SKM-1 (cell line): ENCODE measurements at regions not wholly inside any gene's neighbourhood (a gene's known extent, or its start where the extent isn't known, plus 50 kb on each side); places are given as distances from the start of the nearest gene placed in this dataset.

Source experiments
- DNase-seq: peaks from one replicate; lab custom pipeline; 2025; ENCODE audit not compliant: unreplicated experiment; lab: John Stamatoyannopoulos, UW

DNA sequence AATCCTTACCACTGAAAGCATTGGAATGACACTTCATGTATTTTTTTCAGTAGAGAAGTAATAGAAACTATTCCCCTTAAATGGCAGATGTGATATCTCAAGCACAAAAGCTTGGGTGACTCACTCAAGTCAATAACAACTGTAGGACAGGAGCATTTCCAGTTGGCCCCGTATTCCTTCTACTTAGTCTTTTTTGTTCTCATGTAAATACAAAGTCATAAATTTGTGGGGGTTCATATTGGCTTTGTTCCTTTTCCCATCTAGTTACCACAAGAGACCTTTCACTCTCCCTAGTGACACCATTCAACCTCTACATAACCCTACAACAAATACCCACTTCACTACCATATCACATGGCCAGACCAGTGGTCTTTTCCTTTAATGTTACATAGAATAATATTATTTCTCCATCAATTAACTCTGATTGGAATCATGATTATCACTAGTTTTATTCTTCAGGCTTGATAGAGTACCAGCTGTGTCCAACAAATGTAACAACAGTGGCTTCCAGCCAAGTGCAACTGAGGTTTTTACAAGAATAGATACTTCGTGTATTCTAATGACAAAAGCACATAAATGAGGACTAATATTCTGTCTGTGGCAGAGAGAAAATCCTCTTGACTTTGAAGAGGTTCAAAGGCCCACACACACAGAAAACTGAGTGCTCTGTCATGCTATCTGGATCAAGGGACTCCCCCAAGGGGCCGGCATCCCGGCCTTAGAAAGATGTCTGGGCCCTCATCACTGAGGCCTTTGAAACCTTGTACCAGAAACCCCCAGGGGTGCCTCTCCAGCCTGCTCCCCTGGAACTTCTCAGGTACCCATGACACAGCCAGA, 94.0 kb upstream of the THBS1 start:
- DNase-seq = no peak

- no peak for DNase-seq
Measured at GRCh38 chr15:39487458-39487735, 93.5 kb upstream of the THBS1 start.

- DNase-seq = no peak
Measured at GRCh38 chr15:39488516-39488915, 92.4 kb upstream of the THBS1 start.

DNA sequence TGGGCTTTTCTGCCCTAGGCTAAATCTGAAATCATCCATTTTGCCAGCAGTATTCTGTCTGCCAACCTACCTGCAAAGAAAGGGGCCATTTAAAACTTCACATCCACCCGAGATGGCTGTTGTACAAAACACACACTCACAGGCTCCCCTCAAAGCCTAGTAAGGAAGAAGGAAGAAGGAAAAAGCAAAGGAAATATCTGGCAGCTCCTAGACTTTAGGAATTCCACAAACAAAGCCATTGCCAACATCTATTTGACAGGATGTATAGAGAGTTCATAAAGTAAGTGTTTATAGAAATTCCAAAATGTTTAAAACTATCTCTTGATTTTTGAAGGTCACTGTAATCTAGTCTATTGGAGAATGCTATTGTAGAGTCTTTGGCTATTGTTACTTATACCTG, 91.9 kb upstream of the THBS1 start:
- DNase-seq = no peak

- DNase-seq = no peak
Measured at GRCh38 chr15:39491115-39491885, 89.6 kb upstream of the THBS1 start.

DNA sequence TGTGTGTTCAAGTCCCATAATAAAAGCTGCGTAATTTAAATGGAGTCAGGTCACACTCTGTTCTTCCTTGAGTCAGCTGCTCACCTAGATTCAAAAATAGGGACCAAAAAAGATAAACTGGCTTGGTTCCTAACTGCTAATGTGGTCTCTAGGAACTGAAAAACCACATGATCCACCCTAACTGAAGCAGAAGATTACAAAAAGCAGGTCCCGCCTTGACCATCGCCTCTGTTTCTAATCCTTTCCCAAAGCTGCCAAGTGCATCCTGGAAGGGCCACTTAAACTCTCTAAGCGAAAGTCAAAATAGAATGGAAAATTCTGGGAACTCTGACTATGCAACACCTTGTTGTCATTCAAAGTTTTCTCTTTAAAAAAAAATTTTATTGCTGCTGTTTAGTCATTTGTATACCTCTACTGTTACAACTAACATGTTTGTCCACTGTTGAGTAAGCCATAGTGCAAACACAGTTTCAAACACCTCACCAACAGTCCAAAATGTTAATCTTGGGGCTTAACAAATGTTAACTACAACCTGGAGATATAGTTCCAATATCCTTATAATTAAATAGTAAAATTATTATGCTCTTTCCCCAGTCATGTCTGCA, 88.9 kb upstream of the THBS1 start:
- DNase-seq = no peak

GRCh38 chr15:39493424-39494067, 87.3 kb upstream of the THBS1 start:
- no peak for DNase-seq

- no peak for DNase-seq
Measured at GRCh38 chr15:39494462-39494861, 86.4 kb upstream of the THBS1 start.

- no peak for DNase-seq
Measured at GRCh38 chr15:39495871-39496840, 84.7 kb upstream of the THBS1 start.

DNA sequence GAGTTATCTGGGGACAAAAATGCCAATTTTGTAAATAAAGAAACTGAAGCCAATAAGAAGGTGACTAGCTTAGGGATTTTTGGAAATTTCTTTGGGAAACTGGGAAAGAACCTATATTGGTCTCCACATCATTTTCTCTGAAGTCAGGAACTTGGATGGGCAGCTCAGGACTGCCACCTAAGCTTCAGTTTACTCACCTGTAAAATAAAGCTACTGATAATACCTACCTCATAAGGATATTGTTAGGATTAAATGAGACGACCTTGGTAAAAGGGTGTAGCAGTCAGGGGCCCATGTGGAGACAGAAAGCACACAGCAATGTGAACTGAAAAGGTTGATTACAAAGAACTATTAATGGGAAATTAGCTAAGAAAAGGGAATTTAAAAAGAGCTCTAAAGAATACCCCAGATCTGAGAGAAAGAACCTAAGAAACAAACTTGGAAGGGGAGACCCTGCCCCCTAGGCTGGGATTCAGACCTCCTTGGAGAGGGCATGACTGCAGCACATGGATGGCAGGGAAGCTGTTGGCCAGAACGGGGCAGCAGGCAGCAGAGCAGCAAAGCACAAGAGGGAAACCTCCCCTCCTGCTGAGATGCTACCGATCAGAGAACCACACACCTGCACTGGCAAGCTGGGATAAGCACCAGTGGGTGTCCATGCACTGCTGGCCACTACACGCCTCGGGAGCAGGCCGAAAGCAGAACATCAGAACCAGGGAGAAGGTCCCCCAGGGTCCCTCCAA, 83.7 kb upstream of the THBS1 start:
- no peak for DNase-seq

DNA sequence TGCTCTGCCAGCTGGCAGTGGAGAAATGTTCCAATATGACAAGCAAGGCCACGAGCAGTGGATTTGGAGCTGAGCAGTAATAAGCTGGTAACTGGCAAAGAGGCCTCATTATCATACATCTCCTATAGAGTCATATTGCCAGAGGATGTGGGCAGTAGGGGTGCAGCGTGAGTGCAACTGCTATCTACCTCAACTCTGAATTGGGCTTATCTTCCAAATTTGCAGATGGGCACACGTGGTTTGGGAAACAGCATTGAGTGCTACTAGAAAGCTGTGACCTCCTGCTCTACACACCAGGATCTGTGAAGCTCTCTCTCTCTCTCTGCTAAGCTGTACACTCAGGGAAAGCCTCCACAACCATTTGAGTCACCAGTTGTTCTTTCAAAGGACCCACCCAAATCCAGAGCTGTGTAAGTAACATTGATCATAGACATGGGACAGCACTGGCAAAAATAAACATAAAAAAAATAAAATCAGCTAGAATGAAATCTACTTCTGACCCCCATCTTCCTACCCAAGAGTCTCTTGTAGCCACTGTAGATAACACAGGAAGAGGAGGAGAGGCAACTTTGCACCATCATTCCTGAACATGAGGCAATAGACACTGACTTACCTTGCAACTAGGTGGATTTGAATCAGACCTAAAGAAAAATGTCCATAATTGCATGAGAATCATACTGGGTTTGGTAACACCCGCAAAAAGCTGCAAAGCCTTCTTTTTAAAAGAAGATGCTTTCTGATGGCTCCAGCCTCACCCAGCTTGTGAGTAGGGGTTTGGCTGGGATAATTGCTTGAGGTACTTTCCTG, 82.9 kb upstream of the THBS1 start:
- DNase-seq = no peak

GRCh38 chr15:39498629-39499028, 82.2 kb upstream of the THBS1 start:
- DNase-seq = no peak

- DNase-seq = no peak
Measured at GRCh38 chr15:39499042-39499441, 81.8 kb upstream of the THBS1 start.

GRCh38 chr15:39499681-39500080, 81.2 kb upstream of the THBS1 start:
- no peak for DNase-seq

DNA sequence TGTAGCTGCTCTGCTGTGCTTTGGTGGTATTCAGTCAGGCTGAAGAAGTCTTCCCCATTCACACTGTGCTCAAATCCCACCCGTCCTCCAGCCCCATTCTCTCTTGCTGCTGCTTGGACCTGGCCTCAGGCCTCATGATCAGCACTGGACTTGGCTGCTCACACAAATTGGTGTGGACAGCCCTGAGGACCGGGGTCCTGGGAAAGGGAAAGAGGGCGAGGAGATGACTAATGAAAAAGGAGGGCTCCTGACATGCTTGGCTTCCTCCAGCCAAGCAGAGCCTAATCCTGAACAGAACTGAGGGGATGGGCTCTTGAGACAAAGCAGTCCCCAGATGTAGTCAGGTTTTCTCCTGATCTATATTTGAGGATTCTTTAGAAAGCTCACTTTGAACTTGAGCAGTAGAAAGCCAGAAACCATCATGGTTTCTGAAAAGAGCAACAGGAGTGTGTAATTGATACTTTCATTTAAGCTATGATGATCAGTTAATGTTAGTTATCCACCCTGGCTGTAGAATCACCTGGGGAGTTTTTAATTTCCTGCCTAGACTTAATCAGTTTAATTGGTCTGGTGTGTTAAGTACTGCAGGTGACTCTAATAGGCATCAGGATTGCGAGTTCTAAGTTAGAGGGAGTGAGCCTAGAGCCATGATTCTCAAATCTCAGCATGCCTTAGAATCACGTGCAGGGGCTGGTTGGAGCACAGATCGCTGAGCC, 79.4 kb upstream of the THBS1 start:
- DNase-seq = no peak

DNA sequence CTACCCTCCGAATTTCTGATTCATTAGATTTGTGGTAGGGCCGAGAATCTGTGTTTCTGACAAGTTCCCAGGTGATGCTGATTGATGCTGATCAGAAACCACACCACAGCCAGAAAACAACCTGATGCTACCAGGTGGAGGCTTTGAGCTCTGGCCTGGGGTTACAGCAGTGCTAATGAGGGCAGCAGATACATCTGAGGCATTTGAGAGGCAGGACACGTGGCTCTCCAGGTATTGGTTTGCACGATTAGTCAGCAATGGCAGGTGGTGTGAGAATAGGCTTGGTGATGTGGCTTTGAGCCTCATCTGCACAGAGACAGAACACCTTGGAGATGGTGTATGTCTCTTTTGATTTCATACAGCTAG, 78.8 kb upstream of the THBS1 start:
- DNase-seq = no peak

DNA sequence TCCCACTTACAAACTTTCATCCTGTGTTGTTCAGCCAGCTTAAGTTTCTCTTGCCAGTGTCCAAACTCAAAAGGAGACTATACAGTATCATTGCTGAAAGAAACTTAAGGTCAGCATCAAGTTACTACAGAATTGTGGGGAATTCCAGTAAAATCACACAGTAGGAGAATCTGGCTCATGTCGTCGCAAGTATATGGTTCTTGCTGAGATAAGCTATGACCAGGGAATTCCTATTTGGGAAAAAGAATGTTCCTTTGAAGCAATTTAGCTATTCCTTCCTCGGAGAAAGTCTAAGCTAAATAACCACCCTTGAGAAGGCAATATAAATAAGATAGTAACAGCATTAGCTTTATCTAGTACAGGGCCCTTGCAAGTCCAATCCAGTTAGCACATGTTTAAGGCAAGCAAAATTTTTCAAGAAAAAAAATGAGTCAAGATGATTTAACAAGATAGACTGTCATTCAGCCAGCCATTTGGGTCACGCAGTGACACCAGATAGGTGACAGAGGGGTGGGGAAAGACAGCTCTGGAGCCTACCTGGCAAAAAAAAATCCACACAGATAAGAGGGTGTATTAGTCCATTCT, 78.2 kb upstream of the THBS1 start:
- DNase-seq = no peak

- DNase-seq = no peak
Measured at GRCh38 chr15:39503526-39503925, 77.4 kb upstream of the THBS1 start.
